OCI-LY7 (cell line): ENCODE measurements at regions not wholly inside any gene's neighbourhood (a gene's known extent, or its start where the extent isn't known, plus 50 kb on each side); places are given as distances from the start of the nearest gene placed in this dataset.

Experiments used
- EZH2phosphoT487 ChIP-seq: fragments of 200-600 bp; sonication (generic); IDR thresholded peaks from 2 replicates; pipeline ENCODE4 v1.6.1; 2018; ENCODE audit warnings: low read depth, borderline replicate concordance, mild to moderate bottlenecking, mixed run types, antibody characterized with exemption, low read length, moderate library complexity, mixed read lengths
- TF ChIP-seq, protein P1 (sequence below): fragments of 200-600 bp; sonication (generic); conservative IDR thresholded peaks from 2 replicates; pipeline ENCODE4 v1.5.1; 2014; ENCODE audit warnings: mild to moderate bottlenecking, antibody characterized with exemption, low read length, moderate library complexity, mixed read lengths

DNA sequence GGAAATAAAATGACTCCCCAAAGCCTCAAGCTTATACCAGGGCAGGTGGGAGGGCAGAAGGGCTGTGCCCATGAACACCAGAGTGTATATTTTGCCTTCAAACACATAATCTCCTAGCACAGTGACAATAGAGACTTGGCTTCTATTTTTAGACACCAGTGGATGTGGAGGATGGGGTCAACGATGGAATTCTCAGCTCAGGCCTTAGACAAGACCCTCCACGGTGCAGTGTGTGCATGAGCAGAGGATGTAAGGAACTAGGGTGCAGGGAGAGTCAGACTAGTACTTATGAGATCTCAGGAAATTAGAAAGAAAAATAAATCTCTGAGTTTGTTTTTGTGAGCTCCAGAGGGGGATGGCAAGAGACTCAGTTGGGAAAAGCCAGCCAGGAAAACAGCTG lies 113.6 kb upstream of the CADM1 start:
- TF ChIP-seq, protein P1, sequence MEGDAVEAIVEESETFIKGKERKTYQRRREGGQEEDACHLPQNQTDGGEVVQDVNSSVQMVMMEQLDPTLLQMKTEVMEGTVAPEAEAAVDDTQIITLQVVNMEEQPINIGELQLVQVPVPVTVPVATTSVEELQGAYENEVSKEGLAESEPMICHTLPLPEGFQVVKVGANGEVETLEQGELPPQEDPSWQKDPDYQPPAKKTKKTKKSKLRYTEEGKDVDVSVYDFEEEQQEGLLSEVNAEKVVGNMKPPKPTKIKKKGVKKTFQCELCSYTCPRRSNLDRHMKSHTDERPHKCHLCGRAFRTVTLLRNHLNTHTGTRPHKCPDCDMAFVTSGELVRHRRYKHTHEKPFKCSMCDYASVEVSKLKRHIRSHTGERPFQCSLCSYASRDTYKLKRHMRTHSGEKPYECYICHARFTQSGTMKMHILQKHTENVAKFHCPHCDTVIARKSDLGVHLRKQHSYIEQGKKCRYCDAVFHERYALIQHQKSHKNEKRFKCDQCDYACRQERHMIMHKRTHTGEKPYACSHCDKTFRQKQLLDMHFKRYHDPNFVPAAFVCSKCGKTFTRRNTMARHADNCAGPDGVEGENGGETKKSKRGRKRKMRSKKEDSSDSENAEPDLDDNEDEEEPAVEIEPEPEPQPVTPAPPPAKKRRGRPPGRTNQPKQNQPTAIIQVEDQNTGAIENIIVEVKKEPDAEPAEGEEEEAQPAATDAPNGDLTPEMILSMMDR, result no peak
- no peak for TF ChIP-seq EZH2phosphoT487
